CD4-positive, alpha-beta T cell treated with Interleukin-15 for 4 hours (primary cell): ENCODE measurements at regions not wholly inside any gene's neighbourhood (a gene's known extent, or its start where the extent isn't known, plus 50 kb on each side); places are given as distances from the start of the nearest gene placed in this dataset.
"Not testable (repeated sequence)": the region's sequence is repeated elsewhere in the genome, so short reads cannot be mapped to it uniquely, and the experiment has no call there.

ENCODE experiments used
- DNase-seq: peaks from one replicate; pipeline ENCODE4 v3.0.0-alpha.2; 2020; ENCODE audit warnings: low spot score

DNA sequence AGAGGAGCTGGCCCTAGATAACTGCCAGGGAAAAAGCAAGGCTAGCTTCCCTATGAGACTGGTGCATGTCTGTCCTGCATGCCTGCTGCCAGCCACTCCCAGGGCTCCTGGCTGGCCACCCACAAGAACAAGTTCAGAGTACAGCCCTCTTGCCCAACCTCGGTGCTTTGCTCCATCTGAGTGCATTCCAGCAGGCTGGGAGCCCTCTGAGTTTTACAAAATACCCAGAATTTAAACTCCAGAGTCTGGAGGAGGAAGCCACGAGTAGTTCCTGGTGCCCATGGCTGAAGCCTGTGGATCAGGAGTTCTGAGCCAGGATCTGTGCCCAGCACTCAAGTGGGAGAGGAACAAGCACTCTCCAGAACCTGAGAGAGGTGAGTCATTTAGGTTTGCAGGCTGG lies 111.6 kb downstream of the MAGEE2 start:
- no peak for DNase-seq

DNA sequence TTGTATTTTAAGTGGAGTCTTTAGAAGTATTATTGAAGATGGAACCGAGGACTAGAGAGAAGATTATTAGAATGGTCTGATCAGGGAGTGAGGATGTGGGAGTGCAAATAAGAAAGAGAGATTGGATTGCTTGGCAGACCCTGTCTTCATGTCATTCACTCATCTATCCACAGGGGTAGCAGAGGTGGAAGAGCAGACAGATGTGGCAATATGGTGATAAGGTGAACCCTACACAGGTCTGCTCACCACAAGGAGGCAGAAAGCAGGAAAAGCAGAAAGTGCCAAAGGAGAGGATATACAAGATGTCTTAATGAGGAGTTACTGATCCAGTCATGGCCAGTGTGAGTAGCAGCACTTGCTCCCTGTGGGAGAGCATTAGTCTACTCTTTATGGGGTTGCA lies 129.4 kb downstream of the MAGEE2 start:
- no peak for DNase-seq

DNA sequence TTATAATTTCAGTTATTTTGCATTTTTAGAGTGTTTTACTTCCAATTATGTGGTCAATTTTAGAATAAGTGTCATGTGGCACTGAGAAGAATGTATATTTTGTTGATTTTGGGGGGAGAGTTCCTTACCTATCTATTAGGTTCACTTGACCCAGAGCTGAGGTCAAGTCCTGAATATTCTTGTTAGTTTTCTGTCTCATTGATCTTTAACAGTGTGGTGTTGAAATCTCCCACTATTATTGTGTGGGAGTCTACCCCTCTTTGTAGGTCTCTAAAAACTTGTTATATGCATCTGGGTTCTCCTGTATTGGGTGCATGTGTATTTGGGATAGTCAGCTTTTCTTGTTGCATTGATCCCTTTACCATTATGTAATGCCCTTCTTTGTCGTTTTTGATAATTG lies 127.0 kb upstream of the ZDHHC15 start:
- DNase-seq = no peak

DNA sequence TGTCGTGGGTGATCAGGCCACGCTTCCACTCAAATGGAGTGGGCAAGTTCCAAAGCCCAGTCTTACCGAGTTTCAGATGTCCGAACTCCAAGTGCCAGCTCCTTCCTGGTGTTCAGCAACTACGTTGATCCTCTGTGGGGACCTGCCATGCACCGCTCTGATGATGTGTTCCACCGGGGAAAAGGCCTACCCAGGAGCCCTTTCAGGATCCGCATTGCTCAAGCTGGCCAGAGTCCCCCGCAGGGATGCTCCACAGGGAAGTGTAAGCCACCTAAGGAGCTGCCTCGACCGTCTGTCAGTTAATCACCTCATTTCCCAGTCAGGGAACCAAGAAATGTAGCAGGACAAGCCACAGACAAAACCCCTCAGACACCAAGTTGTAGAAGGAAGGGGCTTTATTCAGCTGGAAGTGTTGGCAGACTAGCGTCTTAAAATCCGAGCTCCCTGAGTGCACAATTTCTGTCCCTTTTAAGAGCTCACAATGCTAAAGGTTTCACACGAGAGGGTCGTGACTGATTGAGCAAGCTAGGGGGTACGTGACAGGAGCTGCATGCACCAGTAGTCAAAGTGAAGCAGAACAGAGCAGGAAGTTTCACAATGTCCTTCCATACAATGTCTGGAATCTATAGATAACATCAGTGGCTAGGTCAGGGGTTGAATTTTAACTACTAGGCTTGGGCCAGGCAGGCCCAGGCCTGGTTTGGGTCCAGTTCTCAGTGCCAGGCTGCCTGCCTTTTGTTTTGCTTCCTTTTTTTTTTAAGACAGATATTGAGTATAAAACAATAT lies 126.2 kb upstream of the ZDHHC15 start:
- no peak for DNase-seq

DNA sequence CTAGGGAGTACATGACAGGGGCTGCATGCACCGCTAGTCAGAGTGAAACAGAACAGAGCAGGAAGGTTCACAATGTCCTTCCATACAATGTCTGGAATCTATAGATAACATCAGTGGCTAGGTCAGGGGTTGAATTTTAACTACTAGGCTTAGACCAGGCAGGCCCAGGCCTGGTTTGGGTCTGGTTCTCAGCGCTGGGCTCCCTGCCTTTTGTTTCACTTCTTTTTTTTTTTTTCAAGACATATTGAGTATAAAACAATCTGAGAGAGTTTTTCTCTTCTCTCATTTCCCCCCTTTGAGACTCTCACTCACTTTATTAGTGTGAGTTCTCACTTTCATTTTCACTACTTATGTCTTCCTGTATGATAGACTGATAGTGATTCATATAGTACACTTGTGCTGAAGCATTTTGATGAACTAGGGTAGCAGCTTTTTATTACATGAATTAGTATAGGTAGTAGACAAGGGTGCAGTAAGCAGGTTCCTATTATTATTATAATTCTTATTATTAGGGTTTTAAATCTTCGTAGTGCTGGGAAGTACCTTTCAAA lies 120.0 kb upstream of the ZDHHC15 start:
- DNase-seq = no peak

DNA sequence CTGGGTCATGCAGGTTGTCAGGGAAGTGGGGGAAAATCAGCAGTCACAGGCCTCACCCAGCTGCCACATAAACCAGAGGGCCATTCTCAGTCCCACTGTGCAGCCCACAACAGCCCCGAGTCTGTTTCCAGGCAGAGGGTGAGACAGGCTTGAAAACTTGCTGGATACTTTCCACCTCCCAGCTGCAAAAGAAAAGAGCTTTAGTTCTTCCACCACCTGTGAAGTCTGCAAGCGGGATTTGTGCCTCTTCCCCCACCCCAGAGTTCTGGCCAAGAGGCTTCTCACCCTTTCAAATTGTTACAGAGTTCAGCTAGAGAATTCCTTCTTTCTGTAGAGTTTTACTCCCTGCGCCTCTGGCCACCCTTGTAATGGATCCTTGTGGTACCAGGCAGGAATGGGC lies 115.5 kb upstream of the ZDHHC15 start:
- no peak for DNase-seq

DNA sequence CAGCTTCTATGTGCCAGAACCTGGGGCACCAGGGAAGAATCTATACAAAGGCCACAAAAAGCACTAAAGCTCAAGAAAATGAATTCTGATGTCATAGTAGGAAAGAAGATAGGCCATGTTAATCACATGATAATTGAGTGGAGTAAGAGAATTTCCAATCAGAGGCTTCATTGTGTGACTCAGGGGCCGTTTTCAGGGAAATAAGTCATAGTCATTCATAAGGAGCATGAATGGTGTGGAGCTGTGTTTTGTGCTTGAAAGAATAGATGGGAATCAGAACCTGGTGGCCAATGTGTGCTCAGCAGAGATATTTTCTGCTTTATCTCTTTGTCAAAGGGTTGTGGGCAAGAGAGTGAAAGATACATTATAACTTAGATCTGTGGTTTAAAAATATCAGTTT lies 102.4 kb upstream of the ZDHHC15 start:
- no peak for DNase-seq

DNA sequence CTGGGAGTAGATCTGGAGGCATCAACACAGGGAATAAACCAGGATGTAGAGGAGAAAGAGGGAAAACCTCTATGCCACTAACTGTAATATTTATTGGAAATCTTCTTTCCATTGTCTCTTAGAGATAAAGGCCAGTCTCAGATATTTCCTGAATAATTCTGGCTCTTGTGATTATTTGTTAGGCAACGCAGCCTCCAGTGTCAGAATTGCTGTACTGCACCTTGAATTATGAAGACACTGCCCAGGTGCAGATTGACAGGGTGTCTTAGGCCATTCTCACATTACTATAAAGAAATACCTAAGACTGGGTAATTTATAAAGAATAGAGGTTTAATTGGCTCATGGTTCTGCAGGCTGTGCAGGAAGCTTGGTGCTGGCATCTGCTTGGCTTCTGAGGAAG lies 100.7 kb upstream of the ZDHHC15 start:
- no peak for DNase-seq

DNA sequence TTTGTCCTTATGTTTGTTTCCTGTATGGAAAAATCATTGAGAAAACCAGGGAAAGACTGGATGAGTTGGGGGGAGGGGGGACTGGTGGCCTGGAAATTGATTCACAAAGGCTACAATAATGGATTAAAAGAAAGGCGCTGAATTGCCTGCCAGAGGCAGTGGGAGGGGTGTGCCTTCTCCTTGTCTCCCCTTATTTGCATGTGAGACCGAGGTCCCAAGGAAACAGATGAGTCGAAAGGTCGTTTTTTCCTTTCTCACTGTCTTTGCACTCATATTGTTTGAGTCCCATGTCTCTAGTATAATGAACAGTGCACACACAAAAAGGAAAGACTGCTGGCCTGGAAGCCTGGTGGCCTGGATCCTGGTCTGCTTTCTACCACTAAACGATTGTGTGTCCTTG lies 86.6 kb upstream of the ZDHHC15 start:
- no peak for DNase-seq

DNA sequence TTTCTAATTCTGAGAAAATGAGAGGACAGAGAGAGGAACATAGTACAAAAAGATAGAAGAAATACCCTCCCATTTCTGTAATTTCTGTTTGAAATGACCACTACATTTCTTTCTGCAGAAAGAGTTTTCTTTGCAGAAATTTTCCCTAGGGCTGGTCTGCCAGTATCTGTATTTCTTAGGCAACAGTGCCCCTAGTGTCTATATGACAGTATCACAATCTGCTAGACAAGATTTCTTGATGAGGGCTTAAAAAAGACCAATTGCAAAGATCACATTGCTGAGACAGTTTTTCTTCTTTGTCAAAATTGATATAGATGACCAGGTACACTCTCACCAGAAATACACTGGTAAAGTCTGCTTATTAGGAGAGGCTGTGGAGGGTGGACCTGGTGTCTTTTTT lies 81.0 kb upstream of the ZDHHC15 start:
- peak; percentile 5 for DNase-seq

DNA sequence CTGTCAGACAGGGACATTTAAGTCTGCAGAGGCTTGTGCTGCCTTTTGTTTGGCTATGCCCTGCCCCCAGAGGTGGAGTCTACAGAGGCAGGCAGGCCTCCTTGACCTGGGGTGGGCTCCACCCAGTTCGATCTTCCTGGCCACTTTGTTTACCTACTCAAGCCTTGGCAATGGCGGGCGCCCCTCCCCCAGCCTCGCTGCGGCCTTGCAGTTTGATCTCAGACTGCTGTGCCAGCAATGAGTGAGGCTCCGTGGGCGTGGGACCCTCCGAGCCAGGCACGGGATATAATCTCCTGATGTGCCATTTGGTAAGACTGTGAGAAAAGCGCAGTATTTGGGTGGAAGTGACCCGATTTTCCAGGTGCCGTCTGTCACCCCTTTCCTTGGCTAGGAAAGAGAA lies 79.2 kb upstream of the ZDHHC15 start:
- not testable (repeated sequence) for DNase-seq

DNA sequence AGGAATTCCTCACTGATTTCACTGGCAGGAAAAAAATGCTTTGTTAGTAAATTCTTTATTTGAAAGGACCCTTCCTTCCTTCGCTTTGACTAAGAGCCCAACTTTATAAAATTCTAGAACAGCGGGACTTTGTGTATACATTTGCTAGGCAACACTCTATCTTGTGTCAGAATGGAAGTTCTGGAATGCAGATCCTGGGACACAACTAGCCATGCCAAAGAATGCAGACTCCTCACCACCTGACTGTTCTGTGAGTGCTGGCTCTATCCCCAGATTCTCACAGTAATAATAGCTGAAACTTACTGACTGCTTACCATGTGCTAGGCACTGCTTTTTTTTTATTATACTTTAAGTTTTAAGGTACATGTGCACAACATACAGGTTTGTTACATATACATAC lies 73.3 kb upstream of the ZDHHC15 start:
- no peak for DNase-seq

DNA sequence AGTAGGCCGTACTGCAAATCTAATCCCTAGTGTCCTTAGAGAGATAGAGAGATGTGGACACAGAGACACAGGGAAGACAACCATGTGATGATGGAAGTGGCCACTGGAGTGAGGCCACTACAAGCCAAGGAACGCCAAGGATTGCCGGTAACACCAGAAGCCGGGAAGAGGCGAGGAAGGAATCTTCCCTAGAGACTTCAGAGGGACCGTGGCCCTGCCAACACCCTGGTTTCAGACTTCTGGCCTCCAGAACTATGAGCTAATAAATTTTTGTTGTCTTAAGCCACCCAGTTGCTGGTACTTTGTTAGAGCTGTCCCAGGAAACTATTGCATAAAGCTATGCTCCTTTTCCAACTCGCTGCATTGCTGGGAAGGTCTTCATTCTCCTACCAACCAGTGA lies 70.3 kb upstream of the ZDHHC15 start:
- DNase-seq = not testable (repeated sequence)

DNA sequence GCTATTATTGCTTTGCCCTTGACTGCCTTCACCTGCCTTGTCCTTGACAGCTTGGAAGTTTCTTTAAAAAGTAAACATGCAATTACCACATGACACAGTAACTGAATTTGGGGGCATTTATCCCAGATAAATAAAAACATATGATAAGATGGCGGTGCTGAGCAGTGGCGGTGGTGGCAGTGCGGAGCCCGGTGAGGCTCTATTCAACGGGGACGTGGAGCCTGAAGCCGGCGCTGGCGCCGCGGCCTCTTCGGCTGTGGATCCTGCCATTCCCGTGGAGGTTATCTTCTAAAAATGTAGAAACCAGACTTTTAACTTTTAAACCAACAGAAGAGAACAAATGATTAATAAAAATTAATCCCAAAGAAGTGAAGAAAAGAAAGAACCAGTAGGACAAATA lies 59.7 kb upstream of the ZDHHC15 start:
- DNase-seq = no peak
